HCT116 (cell line): ENCODE measurements at regions not wholly inside any gene's neighbourhood (a gene's known extent, or its start where the extent isn't known, plus 50 kb on each side); places are given as distances from the start of the nearest gene placed in this dataset.

Experiments used
- ATAC-seq: fragments of 200-7000 bp; cut with Tn5 transposase; 2 replicates; pipeline ENCODE4 v1.9.1; 2020; ENCODE audit warnings: mild to moderate bottlenecking, moderate library complexity
- BruUV-seq: library from RNA; stranded (reverse); fragments of 400-500 nt; replicated peaks from 2 replicates; lab custom pipeline; 2021; lab: Mats Ljungman, UMichigan
- CTCF ChIA-PET: fragments of 300-600 bp; sonication (Branson Sonifier 250); formaldehyde crosslinking; loops from one replicate; lab custom pipeline; 2021; ENCODE audit warnings: antibody characterized with exemption; lab: Charles Lee
- POLR2A ChIA-PET: fragments of 300-600, 350-600 bp; sonication (Branson Sonifier 250); formaldehyde crosslinking; loops from one replicate; lab custom pipeline; 2021; ENCODE audit warnings: antibody characterized with exemption; lab: Charles Lee
- RAD21 ChIA-PET, 2 experiments: fragments of 300-600 bp; sonication (Branson Sonifier 250); formaldehyde crosslinking; loops; one replicate each; lab custom pipeline; 2023; ENCODE audit warnings: low total read pairs in 2 of 2; ENCODE audit not compliant: uncharacterized antibody in 2 of 2, unreplicated experiment in 2 of 2, low non-redundant PET in 1 of 2; lab: Charles Lee
- DNase-seq: peaks from one replicate; pipeline ENCODE4 v3.0.0-alpha.2; 2010; ENCODE audit warnings: low read depth, low spot score
- H2AFZ ChIP-seq: fragments of 200-600 bp; shearing (Covaris generic), sonication (generic); 2 replicates; pipeline ENCODE4 v1.6.1; 2017; ENCODE audit warnings: low read depth, mixed run types, mixed read lengths, antibody characterized with exemption, low read length; ENCODE audit not compliant: poor library complexity, severe bottlenecking
- H3K27ac ChIP-seq: 2 replicates; pipeline ENCODE4 v1.5.1; 2012; ENCODE audit warnings: low read depth, low read length
- H3K27me3 ChIP-seq: fragments of 200-600 bp; sonication (generic); 2 replicates; pipeline ENCODE4 v1.6.1; 2016; ENCODE audit warnings: mixed run types, low read length, mixed read lengths; ENCODE audit not compliant: insufficient read depth
- H3K36me3 ChIP-seq, 2 experiments: fragments of 200-500 bp in 1 of 2; fragments of 200-600 bp in 1 of 2; sonication (Bioruptor generic) in 1 of 2; sonication (generic) in 1 of 2; 2 replicates each; pipeline versions ENCODE4 v1.5.1 to v1.6.1; 2014 to 2016; ENCODE audit warnings: low read length in 2 of 2, inconsistent platforms in 1 of 2, mixed read lengths in 1 of 2, mixed run types in 1 of 2; ENCODE audit not compliant: insufficient read depth in 2 of 2, control insufficient read depth in 1 of 2
- H3K4me1 ChIP-seq, 2 experiments: fragments of 200-600 bp in 1 of 2; sonication (generic) in 1 of 2; 2 replicates each; pipeline versions ENCODE4 v1.5.1 to v1.6.1; 2012 to 2017; ENCODE audit warnings: low read length in 2 of 2, inconsistent platforms in 1 of 2, mild to moderate bottlenecking in 1 of 2, mixed read lengths in 1 of 2, mixed run types in 1 of 2, moderate library complexity in 1 of 2; ENCODE audit not compliant: insufficient read depth in 2 of 2, control insufficient read depth in 1 of 2
- H3K4me2 ChIP-seq: fragments of 200-600 bp; sonication (generic); 2 replicates; pipeline ENCODE4 v1.6.1; 2017; ENCODE audit warnings: mixed run types, low read length, mixed read lengths
- H3K4me3 ChIP-seq, 2 experiments: fragments of 200-600 bp in 1 of 2; sonication (generic) in 1 of 2; replicated peaks in 1 of 2; 2 replicates each; pipeline ENCODE4 v1.5.1; 2011 to 2016; ENCODE audit warnings: low read length in 2 of 2, control low read depth in 1 of 2, low read depth in 1 of 2, mild to moderate bottlenecking in 1 of 2, mixed read lengths in 1 of 2, mixed run types in 1 of 2
- H3K79me2 ChIP-seq: fragments of 200-600 bp; sonication (generic); 2 replicates; pipeline ENCODE4 v1.6.1; 2017; ENCODE audit warnings: mild to moderate bottlenecking, mixed run types, low read length, moderate library complexity, mixed read lengths; ENCODE audit not compliant: insufficient read depth
- H3K9ac ChIP-seq: fragments of 200-600 bp; sonication (generic); 2 replicates; pipeline ENCODE4 v1.6.1; 2016; ENCODE audit warnings: low read length, mixed read lengths
- H3K9me2 ChIP-seq: fragments of 200-600 bp; sonication (generic), shearing (Covaris generic); 2 replicates; pipeline ENCODE4 v1.6.1; 2017; ENCODE audit warnings: mixed run types, mild to moderate bottlenecking, moderate library complexity; ENCODE audit not compliant: insufficient read depth
- H3K9me3 ChIP-seq, 2 experiments: fragments of 200-500 bp in 1 of 2; fragments of 200-600 bp in 1 of 2; sonication (Bioruptor generic) in 1 of 2; sonication (generic) in 1 of 2; 2 replicates each; pipeline ENCODE4 v1.6.1; 2014 to 2017; ENCODE audit warnings: low read length in 2 of 2, mixed read lengths in 2 of 2, inconsistent platforms in 1 of 2, low read depth in 1 of 2, mild to moderate bottlenecking in 1 of 2, mixed run types in 1 of 2, moderate library complexity in 1 of 2; ENCODE audit not compliant: control insufficient read depth in 1 of 2, insufficient read depth in 1 of 2
- H4K20me1 ChIP-seq: fragments of 200-600 bp; sonication (generic), shearing (Covaris generic); 2 replicates; pipeline ENCODE4 v1.6.1; 2017; ENCODE audit warnings: mixed run types, mild to moderate bottlenecking, moderate library complexity; ENCODE audit not compliant: insufficient read depth
- CEBPB ChIP-seq: IDR thresholded peaks from 2 replicates; pipeline ENCODE4 v1.6.1; 2012; ENCODE audit warnings: low read depth
- EGR1 ChIP-seq: IDR thresholded peaks from 2 replicates; pipeline ENCODE4 v1.6.1; 2012; ENCODE audit warnings: low read depth
- ELF1 ChIP-seq: IDR thresholded peaks from 2 replicates; pipeline ENCODE4 v1.6.1; 2012; ENCODE audit warnings: low read depth, borderline replicate concordance
- EZH2 ChIP-seq: fragments of 200-600 bp; sonication (generic); IDR thresholded peaks from 2 replicates; pipeline ENCODE4 v1.6.1; 2017; ENCODE audit warnings: antibody characterized with exemption, mixed run types
- EZH2phosphoT487 ChIP-seq: fragments of 200-600 bp; IDR thresholded peaks from 2 replicates; pipeline ENCODE4 v1.6.1; 2018; ENCODE audit warnings: antibody characterized with exemption, borderline replicate concordance
- POLR2A ChIP-seq: IDR thresholded peaks from 2 replicates; pipeline ENCODE4 v1.7.0; 2011; ENCODE audit warnings: borderline replicate concordance; ENCODE audit not compliant: insufficient read depth, insufficient read length; ENCODE audit errors: extremely low read depth
- SIN3A ChIP-seq: IDR thresholded peaks from 2 replicates; pipeline ENCODE4 v1.6.1; 2012; ENCODE audit warnings: low read depth
- SRF ChIP-seq: IDR thresholded peaks from 2 replicates; pipeline ENCODE4 v1.6.1; 2012; ENCODE audit warnings: low read depth
- intact Hi-C: fragments of 100-400 bp; cut with micrococcal nuclease; formaldehyde crosslinking; loops from 2 replicates; pipeline ENCODE4 v1.10.0; 2022
- TF ChIP-seq, protein P1 (sequence below): IDR thresholded peaks from 2 replicates; pipeline ENCODE4 v1.6.1; 2011; ENCODE audit warnings: mild to moderate bottlenecking, low read length, moderate library complexity; ENCODE audit not compliant: insufficient replicate concordance; ENCODE audit errors: extremely low read depth
- TF ChIP-seq, protein P2 (sequence below): IDR thresholded peaks from 2 replicates; pipeline ENCODE4 v1.6.1; 2012
- TF ChIP-seq, protein P3 (sequence below): IDR thresholded peaks from 2 replicates; pipeline ENCODE4 v1.6.1; 2012; ENCODE audit warnings: low read depth
- TF ChIP-seq, protein P4 (sequence below): IDR thresholded peaks from 2 replicates; pipeline ENCODE4 v1.6.1; 2012

- H3K4me1 ChIP-seq: peaks cover 0 to 20% of the 10 kb centered on the region in 2 experiments; a peak in 2 of 4 replicates
- no peak for DNase-seq
- no peaks in the 10 kb centered on the region for H3K36me3 ChIP-seq
- intact Hi-C loops: no loop called here
- no TSS peak for BruUV-seq
- no peaks in the 10 kb centered on the region for H4K20me1 ChIP-seq
- H3K27ac ChIP-seq: no peak overlapping the region
- H3K4me3 ChIP-seq: no peak overlapping the region
- no peaks in the 10 kb centered on the region for H3K9me2 ChIP-seq
- ChIA-PET POLR2A (no interaction called here), CTCF (no interaction called here), RAD21 (no interaction called here)
- TF ChIP-seq EZH2: no peak
- no peak for TF ChIP-seq EZH2phosphoT487
- TF ChIP-seq EGR1: no peak
- TF ChIP-seq SIN3A: no peak
- TF ChIP-seq POLR2A: no peak
- TF ChIP-seq, protein P1, sequence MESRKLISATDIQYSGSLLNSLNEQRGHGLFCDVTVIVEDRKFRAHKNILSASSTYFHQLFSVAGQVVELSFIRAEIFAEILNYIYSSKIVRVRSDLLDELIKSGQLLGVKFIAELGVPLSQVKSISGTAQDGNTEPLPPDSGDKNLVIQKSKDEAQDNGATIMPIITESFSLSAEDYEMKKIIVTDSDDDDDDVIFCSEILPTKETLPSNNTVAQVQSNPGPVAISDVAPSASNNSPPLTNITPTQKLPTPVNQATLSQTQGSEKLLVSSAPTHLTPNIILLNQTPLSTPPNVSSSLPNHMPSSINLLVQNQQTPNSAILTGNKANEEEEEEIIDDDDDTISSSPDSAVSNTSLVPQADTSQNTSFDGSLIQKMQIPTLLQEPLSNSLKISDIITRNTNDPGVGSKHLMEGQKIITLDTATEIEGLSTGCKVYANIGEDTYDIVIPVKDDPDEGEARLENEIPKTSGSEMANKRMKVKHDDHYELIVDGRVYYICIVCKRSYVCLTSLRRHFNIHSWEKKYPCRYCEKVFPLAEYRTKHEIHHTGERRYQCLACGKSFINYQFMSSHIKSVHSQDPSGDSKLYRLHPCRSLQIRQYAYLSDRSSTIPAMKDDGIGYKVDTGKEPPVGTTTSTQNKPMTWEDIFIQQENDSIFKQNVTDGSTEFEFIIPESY: no peak
- TF ChIP-seq ELF1: no peak
- TF ChIP-seq, protein P2, sequence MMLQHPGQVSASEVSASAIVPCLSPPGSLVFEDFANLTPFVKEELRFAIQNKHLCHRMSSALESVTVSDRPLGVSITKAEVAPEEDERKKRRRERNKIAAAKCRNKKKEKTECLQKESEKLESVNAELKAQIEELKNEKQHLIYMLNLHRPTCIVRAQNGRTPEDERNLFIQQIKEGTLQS: no peak
- TF ChIP-seq, protein P3, sequence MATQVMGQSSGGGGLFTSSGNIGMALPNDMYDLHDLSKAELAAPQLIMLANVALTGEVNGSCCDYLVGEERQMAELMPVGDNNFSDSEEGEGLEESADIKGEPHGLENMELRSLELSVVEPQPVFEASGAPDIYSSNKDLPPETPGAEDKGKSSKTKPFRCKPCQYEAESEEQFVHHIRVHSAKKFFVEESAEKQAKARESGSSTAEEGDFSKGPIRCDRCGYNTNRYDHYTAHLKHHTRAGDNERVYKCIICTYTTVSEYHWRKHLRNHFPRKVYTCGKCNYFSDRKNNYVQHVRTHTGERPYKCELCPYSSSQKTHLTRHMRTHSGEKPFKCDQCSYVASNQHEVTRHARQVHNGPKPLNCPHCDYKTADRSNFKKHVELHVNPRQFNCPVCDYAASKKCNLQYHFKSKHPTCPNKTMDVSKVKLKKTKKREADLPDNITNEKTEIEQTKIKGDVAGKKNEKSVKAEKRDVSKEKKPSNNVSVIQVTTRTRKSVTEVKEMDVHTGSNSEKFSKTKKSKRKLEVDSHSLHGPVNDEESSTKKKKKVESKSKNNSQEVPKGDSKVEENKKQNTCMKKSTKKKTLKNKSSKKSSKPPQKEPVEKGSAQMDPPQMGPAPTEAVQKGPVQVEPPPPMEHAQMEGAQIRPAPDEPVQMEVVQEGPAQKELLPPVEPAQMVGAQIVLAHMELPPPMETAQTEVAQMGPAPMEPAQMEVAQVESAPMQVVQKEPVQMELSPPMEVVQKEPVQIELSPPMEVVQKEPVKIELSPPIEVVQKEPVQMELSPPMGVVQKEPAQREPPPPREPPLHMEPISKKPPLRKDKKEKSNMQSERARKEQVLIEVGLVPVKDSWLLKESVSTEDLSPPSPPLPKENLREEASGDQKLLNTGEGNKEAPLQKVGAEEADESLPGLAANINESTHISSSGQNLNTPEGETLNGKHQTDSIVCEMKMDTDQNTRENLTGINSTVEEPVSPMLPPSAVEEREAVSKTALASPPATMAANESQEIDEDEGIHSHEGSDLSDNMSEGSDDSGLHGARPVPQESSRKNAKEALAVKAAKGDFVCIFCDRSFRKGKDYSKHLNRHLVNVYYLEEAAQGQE: no peak
- no peak for TF ChIP-seq CEBPB
- TF ChIP-seq, protein P4, sequence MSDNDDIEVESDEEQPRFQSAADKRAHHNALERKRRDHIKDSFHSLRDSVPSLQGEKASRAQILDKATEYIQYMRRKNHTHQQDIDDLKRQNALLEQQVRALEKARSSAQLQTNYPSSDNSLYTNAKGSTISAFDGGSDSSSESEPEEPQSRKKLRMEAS: no peak
- TF ChIP-seq SRF: no peak
- no peak overlapping the region for H2AFZ ChIP-seq
- H3K4me2 ChIP-seq: no peak overlapping the region
- H3K9ac ChIP-seq: no peak overlapping the region
- H3K79me2 ChIP-seq: no peaks in the 10 kb centered on the region
- no peaks in the 10 kb centered on the region for H3K27me3 ChIP-seq
- ATAC-seq: no peak
- no peaks in the 10 kb centered on the region for H3K9me3 ChIP-seq
These were observed 111.0 kb upstream of the TMEM170B start for GRCh38 chr6:11426571-11426970.
